Daoy (cell line): ENCODE measurements at regions not wholly inside any gene's neighbourhood (a gene's known extent, or its start where the extent isn't known, plus 50 kb on each side); places are given as distances from the start of the nearest gene placed in this dataset.
A peak's percentile ranks its signal among the peaks of the same experiment; 100 is the strongest.
"Not testable (repeated sequence)": the region's sequence is repeated elsewhere in the genome, so short reads cannot be mapped to it uniquely, and the experiment has no call there.

ENCODE experiments used
- DNase-seq: peaks from one replicate; pipeline ENCODE4 v3.0.0-alpha.2; 2015; ENCODE audit warnings: low read depth

DNA sequence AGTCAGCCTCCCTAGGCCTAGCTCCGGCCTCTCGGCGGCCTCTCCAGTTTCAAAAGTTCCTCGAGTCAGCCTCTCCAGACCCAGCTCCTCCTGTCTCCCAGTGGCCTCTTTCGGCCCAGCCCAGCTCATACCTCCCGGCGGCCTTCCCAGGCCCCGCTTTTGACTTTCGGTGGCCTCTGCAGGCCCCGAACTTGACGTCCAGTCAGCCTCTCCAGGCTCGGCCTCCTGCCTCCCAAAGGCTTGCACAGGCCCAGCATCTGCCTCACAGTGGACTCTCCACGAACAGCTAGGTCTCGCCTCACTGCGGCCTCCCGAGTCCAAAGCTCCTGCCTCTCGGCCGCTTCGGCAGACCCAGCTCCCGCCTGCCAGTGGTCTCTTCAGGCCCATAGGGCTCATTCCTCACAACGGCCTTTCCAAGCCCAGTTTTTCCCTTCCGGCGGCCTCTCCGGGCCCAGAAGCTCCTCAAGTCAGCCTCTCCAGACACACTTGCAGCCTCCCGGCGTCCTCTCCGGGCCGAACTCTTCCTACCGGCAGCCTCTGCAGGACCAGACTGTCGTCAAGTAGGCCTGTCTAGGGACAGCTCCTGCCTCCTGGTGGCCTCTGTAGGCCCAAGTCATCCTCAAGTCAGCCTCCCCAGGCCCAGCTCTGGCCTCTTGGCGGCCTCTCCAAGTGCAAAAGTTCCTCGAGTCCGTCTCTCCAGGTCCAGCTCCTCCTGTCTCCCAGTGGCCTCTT, 249.9 kb upstream of the ZNF722 start:
- not testable (repeated sequence) for DNase-seq

DNA sequence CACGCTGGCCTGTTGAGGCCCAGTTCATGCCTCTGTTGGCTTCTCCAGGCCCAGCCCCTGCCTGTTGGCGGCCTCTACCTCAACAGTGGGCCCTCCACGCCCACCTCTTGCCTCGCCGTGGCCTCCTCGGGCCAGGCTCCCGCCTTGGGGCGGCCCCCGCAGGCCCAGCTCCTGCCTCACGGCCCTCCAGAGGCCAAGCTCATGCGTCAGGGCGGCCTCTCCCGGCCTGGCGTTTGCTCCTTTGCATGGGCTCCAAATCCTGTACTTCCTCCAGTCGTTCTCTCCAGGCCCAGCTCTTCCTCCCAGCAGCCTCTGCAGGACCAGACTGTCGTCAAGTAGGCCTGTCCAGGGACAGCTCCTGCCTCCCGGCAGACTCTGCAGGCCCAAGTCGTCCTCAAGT, 246.2 kb upstream of the ZNF722 start:
- DNase-seq, result not testable (repeated sequence)

DNA sequence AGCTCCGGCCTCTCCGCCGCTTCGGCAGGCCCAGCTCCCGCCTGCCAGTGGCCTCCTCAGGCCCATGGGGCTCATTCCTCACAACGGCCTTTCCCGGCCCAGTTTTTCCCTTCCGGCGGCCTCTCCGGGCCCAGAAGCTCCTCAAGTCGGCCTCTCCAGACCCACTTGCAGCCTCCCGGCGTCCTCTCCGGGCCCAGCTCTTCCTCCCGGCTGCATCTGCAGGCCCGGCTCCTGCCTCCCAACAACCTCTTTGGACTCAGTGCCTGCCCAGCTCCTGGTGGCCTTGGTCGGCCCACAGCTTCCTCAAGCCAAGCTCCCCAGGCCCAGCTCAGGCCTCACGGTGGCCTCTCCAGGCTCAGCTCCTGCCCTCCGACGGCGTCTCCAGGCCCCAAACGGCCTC, 245.5 kb upstream of the ZNF722 start:
- not testable (repeated sequence) for DNase-seq

DNA sequence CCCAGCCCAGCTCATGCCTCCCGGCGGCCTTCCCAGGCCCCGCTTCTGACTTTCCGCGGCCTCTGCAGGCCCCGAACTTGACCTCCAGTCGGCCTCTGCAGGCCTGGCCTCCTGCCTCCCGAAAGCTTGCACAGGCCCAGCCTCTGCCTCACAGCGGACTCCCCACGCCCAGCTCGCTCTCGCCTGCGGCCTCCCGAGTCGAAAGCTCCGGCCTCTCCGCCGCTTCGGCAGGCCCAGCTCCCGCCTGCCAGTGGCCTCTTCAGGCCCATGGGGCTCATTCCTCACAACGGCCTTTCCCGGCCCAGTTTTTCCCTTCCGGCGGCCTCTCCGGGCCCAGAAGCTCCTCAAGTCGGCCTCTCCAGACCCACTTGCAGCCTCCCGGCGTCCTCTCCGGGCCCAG, 238.4 kb upstream of the ZNF722 start:
- DNase-seq, result not testable (repeated sequence)

DNA sequence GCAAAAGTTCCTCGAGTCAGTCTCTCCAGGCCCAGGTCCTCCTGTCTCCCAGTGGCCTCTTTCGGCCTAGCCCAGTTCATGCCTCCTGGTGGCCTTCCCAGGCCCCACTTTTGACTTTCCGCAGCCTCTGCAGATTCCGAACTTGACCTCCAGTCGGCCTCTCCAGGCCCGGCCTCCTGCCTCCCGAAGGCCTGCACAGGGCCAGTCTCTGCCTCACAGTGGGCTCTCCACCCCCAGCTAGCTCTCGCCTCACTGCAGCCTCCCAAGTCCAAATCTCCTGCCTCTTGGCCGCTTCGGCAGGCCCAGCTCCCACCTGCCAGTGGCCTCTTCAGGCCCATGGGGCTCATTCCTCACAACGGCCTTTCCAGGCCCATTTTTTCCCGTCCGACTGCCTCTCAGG, 233.1 kb upstream of the ZNF722 start:
- not testable (repeated sequence) for DNase-seq

DNA sequence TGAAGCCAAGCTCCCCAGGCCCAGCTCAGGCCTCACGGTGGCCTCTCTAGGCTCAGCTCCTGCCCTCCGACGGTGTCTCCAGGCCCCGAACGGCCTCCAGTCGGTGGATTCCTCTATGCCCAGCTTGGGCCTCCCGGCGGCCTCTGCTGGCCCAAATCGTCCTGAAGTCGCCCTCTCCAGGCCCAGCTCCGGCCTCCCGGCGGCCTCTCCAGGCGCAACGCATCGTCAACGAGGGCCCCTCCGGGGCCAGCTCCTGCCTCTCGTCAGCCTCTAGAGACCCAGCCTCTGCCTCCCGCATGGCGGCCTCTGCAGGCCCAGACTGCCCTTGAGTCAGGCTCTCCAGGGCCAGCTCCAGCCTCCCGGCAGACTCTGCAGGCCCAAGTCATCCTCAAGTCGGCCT, 232.5 kb upstream of the ZNF722 start:
- not testable (repeated sequence) for DNase-seq

DNA sequence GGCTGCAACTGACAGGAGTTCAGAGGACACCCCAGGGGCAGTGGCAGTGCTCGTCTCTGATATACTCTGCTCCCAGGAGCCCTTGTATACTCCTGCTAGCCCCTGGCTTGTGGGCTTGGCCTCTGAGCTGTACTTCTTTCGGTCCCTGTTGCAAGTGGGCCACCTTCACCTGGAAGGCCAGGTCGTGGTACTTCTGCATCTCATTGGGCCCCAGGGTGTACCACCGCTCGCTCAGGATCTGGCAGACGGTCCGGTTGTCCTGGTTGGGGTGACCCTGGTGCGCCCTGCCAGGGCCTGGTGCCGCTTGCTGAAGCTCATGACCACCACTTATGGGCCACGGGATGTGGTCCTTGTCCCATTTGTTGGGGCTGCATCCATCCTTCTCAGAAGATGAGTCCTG, 228.5 kb upstream of the ZNF722 start:
- not testable (repeated sequence) for DNase-seq

DNA sequence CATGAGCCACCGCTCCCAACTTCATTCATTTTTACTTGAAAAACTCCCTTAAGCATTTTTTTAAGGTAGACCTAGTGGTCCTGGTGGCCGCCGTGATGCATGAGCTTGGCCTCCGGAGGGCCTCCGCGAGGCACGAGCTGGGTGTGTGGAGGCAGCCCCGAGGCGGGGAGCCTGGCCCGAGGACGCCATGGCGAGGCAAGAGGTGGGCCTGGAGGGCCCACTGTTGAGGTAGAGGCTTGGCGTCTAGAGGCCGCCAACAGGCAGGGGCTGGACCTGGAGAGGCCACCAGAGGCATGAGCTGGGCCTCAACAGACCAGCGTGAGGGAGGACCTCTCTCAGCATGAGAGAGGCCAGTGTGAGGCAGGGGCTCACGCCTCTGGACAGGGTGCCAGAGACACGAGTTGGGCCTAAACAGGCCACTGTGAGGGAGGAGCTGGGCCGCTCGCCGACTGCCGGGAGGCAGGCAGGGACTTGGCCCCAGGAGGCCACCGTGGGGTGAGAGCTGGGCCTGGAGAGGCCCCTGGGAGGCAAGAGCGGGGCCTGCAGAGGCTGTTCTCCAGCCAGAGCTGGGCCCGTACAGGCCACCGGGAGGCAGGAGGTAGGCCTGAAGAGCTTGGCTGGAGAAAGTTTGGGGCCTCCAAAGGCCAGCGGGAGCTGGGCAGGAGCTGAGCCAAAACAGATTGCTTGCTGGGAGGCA, 227.1 kb upstream of the ZNF722 start:
- not testable (repeated sequence) for DNase-seq

DNA sequence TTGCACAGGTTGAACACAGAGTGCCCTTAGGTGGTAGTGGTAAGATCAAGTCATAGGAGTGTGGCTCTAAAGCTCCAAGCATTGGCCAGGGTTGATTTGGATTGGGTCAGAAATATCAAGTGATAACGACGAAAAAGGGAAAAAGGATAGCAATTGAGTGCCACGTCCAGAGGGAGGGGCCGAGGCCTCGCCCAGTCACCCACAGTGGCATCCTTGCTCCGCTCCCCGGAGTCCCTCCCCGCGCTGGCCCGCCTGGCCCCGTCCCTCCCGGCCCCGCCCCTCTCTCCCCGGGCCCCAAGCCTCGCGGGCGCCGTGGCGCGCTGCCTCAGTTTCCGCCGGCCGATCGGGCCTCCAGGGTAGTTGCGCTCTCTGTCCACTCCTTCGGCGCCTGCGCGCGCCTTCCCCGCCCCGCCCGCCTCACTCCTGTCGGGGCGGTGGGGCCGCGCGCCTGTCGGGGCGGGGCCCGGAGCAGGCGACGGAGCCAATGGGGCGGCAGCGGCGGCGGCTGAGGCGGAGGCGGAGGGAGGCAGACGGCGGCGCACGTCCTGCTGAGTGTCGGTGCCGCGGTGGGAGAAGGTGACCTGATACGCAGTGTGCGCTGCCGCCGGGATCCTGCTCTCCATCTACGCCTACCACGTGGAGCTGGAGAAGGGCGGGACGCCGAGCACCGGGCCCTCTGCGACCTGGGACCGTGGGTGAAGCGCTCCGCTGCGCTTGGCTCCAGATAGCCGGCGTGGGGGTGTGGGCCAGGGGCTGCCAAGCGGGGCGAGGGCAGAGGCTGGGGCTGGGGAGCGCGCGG, 209.1 kb upstream of the ZNF722 start:
- peak; percentile 69 for DNase-seq

DNA sequence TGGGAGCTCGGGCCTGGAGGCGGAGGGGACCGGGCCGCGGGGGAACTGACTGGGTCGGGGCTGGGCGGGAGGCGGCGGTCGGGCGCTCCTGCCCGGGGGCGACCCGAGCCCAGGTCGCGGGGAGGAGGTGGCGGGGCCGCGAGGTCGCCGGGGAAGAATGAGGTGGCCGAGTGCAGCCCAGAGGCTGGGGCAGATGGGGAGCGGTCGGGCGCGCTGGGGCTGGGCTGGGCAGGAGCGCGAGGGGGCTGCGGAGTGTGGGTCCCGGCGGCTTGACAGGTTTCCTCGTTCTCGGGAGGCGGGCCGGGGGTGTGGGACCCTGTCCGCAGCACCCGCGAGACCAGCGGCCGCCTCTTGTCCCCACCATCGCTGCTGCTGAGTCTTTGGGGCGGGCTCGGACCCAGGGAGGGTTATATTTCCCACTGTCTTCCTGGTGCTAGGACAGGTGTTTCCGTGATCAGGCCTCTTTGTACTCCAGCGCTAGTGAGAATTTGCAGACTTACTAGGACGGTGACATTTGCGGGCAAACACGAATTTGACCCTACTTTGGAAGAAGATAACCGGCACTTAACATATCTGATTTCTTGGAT, 208.4 kb upstream of the ZNF722 start:
- DNase-seq, result not testable (repeated sequence)
